Middle frontal gyrus (tissue), 1 donor: ENCODE measurements at regions not wholly inside any gene's neighbourhood (a gene's known extent, or its start where the extent isn't known, plus 50 kb on each side); places are given as distances from the start of the nearest gene placed in this dataset.
"Not testable (repeated sequence)": the region's sequence is repeated elsewhere in the genome, so short reads cannot be mapped to it uniquely, and the experiment has no call there.

Source experiments
- DNase-seq: peaks from one replicate; pipeline ENCODE4 v3.0.0-alpha.2; 2015; ENCODE audit warnings: low spot score; ENCODE audit errors: extremely low spot score

DNA sequence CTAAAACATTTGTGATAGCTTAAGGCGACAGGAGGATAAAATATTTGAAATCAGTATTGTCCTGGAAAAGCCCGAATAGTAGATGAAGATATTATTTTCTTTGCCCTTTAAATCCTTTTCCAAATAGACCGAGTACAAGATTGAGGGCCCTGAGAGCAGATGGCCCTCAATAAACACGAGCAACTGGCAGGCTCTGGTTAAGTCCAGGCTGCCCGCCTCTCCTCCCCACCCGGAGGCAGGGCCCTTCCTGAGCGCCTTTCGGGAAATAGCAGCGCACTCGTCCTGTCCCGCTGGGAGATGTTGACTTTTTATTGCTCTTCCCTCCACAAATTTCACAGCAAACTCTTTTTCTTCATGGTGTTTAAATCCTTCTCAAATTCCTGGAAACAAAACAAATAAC is 50.8 kb upstream of the MAX start:
- DNase-seq: no peak

DNA sequence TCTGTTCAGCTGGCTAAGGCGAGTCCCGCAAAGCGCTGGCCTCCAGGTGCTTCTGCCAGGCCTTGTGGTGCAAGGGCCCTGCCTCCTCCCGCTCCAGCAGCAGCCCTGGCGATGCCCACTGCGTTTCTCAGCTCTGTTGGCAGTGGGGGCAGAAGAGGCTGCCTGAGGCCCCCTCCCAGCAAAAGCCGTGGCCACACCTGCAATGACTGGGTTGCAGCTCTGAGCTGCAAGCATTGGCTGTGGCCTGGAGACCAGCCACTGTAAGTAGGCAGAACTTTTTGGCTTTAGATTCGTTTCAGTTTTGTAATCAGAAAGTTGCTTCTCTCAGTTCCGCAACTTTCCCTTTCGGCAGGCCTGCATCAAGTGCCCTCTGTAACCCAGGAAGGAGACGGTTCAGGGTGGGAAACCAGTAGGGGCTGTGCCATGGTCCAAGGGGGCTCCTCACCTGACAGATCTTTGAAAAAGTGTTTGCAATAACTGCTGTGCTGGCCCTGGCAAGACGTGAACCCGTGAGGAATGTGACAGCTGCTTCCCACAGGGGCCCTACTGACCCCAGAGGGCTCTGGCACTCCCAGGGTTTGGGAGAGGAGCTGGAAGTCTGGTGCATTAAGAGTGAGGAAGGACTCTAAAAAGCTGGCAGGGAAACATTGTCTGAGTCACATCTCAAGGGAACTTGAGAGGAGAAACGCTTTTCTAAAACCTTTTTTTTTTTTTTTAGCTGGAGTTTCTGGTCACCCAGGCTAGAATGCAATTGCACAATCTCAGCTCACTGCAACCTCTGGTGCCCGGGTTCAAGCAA is 54.5 kb upstream of the MAX start:
- DNase-seq: no peak

DNA sequence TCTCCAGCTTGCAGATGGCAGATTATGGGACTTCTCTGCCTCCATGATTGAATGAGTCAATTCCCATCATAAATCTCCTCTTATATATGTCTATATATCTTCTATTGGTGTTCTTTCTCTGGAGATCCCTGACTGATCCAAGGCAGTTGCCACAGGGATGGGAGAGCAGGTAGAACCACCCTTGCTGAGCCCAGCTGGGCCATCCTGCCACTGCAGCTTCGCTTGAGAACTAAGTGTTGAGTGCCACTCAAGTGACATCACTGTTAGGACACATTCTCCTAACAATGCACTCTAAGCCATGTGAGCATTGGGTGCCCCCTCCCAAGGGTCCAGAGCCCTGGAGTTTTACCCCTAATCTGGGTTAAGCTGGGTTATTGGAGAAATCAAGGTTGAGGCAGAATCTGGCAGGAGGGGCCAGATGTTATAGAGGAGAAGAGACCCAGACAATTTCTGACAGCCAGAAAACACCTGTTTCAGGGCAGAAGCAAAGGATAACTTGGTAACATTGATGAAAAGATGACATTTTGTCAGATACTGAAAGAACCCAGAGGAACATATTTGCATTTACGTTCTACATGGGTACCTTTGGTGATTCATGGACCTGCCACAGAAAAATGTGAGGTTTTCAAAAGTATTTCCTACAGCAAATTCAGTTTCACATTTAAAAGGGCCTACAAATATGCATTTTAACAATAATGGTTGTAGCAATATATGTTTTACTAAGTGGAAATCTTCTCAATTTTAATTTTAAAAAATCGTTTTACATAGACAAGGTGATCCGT is 57.2 kb upstream of the MAX start:
- DNase-seq: no peak

DNA sequence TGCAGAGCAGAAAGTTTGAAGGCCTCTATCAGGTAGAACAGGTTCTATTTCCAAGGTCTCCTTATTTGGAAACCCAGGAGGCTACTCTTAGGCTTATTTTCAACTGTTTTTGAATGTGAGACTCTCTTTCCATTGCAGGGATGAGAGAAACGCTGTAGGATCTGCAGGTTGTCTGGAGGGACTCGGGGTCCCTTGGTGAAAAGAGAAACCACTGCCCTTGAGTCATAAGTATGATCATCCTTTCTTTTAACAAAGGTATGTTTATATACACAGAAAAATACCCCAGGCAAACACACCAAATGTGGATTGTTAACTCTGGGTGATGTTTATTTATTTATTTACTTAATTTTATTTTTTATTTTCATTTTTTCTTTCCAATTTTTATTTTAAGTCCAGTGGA is 57.8 kb upstream of the MAX start:
- no peak for DNase-seq

DNA sequence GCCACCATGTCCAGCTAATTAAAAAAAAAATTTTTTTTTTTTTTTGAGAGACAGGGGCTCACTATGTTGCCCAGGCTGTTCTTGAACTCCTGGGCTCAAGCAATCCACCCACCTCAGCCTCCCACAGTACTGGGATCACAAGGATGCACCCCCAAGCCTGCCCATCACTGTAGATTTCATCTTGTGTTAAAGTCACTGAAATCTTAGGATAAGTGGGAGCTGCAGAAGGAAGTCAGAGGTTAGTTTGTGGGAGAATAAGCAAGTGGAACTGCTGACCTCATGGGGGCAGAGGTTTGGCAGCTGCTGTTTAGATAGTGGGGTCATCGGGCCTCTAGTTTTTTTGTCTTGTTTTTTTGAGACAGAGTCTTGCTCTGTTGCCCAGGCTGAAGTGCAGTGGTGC is 59.7 kb upstream of the MAX start:
- no peak for DNase-seq

DNA sequence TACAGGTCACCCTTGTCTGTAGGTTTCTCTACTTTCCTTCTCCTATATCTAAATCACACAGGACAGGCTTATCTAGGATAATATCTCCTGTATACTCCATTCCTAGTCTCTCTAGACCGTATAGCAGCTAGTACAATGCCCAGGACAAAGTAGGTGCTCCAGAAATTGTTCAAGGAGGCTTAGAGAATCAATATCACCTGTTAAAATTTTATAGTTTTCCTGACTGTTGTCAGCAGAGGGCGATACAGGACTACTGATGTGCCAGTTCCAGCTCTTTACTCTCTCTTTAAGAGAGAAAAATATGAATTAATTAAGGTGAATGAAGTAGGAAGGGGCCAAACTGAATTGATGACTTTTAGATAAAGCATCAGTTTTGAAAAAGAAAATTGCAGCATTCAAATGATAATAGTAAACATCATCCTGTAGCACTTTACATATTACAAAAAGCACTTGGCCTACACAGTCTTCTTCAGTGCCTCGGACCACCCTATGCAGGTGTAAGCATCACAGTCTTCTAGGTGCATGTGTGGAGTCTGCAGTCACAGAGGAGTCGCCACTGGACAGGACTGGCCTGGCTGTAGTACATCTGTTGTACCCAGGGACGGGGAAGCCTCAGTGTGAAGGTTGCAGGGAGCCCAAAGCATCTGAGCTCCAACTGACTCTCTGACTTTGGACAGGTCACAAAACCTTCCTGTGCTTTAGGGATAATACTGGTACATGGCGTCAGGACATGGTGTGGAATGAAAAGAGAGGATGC is 61.9 kb upstream of the MAX start:
- DNase-seq: no peak

DNA sequence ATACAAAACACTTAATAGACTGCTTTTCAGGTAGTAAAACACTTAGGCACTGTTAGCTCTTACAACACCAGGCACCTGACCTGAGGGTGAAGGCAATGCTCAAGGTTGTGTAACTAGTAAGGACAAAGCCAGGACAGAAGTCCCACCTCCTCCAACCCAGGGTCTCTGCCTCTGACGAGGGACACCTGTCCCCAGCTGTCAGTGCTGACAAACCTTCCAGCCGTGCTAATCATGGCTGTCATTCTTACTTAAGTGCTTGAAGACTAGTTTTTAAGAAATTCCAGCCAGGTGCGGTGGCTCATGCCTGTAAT is 62.5 kb upstream of the MAX start:
- DNase-seq: no peak

DNA sequence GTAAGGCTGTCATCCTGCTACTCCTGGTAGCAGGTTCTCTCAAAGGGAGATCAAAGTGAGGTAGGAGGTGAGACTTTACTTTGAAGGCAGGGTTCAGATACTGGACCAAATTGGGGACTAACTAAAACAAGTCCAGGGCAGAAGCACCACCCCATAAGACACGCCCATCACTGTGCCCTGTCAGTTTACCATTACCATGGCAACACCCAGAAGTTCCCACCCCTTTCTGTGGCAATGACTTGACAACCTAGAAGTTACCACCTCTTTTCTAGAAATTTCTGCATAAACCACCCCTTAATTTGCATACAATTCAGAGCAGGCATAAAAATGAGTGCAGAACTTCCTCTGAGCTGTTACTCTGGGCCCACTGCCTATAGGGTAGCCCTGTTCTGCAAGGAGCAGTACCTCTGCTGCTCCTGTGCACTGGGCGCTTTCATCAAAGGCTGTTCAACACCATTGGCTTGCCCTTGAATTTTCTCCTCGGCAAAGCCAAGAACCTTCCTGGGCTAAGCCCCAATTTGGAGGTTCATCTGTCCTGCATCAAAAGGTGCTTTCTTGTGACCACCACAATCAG is 64.8 kb upstream of the MAX start:
- no peak for DNase-seq

DNA sequence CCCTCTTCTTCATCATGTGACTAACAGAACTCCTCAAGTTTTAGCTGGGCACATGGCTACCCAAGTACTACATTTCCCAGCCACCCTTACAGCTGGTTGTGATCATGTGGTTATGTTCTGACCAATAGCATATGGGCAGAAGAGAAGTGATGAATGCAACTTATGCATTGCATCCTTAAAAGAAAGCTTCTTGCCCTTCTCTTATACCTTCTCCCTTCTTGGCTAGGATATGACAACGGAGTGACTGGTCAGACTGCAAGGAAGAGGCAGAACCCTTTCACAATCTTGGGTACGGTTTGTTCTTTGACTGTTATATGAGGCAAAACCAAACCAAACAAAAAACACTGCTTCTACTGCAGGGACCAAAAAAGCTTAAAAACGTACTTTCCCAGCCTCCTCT is 66.5 kb upstream of the MAX start:
- no peak for DNase-seq

DNA sequence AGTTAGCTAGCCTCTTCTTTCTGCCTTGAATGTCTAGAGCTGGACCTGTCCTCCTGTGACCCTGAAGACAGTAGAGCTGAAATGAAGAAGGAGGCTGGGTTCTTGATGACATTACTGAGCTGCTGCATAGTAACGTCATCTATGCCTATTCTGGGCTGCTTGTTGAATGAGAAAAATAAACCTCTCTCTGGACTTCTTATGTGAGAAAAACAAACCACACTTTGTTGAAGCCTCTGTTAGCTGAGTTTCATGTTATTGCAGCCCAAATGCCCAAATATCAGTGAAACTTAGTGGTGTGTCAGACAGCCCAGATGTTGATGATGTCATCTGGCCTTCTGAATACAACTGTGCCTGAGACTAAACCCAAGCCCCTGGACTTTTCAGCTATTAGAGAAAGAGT is 67.0 kb upstream of the MAX start:
- no peak for DNase-seq

DNA sequence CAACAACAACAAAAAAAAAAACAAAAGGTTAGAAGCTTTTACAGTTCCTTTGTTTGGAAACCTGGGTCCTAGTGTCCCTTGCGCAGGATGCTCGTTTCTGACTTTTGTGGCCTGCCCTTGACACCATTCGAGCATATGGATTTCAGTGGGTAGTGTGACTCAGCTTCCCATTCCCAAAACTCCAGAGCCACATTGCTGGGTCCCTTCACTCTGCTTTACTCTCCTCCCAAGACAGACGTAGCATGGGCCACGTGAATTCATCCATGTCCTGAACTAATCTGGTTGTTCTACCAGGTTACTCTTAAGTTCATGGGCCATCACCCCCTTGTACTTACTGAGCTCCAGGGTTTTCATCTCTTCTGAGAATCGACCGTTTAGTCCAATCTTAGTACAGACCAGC is 68.0 kb upstream of the MAX start:
- no peak for DNase-seq

DNA sequence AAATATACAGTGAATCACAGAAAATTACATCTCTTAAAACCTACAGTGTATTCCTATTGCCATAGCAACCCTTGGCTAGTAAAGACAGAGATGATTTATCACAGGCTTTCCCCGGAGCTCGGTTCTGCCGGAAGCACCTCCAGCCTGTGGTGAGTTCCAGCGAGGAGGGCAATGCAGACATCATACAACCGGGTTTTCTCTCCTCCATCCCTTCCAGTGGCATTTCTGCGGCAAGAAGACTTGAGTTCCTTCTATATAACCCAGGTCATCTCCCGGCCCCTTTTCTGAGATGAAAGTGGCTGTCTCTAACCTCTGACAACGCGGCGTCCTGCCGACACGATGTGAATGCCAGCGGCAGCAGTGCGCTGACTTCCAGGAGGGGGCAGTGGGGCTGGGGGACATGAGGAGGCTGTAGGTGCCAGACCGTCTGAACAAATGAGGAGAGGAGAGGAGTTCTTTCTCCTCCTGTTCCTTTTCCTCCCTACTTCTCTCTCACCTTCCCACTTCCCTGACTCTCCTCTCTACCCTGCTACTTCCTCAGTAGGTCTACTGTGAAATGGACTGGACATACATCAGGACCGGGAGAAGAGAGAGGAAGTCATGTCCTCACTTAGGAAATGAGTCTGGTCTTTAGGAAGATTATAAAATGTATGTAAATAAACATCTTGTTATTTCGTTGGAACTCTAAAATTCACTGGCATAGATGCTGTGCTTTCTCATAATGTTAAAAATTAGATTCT is 68.6 kb upstream of the MAX start:
- no peak for DNase-seq

DNA sequence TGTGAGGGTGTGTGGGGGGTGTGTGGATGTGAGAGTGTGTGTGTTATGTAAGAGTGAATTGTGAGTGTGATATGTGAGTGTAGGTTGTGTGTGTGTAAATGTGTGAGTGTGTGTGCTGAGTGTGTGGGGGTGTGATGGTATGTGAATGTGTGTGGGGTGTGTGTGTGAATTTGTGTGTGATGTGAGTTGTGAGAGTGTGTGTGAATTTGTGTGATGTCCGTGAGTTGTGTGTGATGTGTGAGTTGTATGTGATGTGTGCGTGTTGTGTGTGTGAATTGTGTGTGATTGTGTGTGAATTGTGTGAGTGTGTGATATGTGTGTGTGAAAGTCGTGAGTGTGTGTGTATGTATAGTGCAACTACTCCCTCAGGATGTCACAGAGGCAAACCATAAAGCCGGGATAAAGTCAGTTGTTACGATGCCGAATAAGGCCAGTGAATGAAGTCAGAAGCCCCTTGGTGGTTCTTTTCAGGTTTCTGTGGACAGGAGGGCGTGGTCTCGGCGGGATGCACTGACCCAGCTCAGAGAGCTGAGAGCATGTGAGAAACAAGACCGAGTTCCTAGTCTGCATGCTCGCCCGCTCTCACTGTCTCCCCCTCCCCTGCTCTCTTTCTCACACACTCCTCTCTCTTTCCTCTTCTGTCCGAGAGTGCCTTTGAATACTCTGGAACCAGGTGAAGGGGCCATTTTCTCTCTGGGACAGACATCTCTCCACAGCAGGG is 71.8 kb upstream of the MAX start:
- DNase-seq: no peak

DNA sequence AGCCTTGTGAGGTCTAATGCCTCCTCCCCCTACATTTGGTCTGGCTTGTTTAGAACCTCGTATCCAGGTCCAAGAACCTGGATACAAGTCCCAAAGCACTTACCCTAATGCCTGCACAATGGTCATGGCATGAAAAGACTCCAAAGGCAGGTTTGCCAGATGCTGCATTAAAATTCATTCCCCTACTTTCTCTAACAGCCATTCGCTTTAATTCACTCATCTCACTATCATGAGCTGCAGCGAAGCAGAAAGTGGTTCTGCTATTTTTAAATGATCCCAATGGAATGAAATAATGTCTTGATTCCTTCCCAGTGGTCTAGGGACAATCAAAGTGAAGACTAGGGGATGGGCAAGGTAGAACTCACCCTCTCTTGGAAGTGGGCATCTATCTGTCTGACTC is 72.5 kb upstream of the MAX start:
- no peak for DNase-seq

DNA sequence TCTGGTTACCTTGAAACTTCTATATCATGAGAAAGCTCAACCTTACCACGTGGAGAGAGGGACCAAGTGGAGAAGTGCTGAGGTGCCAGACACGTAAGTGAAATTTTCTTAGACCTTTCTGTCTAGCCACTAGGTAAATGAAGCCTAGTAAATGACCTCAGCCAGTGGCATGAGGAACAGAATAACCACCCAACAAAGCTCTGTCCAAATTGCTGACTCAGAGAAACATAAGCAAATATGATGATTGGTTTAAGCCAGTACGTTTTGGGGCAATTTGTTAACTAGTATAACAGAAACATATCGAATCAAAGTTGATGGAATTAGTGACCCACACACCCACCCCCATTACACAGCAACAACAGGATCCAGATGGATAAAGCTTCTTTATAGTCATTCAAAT is 75.2 kb upstream of the MAX start:
- no peak for DNase-seq

DNA sequence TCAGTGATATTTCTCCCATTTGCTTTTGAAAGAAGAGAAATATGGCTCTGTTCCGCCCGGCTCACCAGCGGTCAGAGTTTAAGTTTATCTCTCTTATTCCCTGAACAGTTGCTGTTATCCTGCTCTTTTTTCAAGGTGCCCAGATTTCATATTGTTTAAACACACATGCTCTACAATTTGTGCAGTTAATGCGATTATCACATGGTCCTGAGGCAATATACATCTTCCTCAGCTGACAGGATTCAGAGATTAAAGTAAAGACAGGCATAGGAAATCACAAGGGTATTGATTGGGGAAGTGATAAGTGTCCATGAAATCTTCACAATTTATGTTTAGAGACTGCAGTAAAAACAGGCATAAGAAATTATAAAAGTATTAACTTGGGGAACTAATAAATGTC is 76.9 kb upstream of the MAX start:
- not testable (repeated sequence) for DNase-seq

DNA sequence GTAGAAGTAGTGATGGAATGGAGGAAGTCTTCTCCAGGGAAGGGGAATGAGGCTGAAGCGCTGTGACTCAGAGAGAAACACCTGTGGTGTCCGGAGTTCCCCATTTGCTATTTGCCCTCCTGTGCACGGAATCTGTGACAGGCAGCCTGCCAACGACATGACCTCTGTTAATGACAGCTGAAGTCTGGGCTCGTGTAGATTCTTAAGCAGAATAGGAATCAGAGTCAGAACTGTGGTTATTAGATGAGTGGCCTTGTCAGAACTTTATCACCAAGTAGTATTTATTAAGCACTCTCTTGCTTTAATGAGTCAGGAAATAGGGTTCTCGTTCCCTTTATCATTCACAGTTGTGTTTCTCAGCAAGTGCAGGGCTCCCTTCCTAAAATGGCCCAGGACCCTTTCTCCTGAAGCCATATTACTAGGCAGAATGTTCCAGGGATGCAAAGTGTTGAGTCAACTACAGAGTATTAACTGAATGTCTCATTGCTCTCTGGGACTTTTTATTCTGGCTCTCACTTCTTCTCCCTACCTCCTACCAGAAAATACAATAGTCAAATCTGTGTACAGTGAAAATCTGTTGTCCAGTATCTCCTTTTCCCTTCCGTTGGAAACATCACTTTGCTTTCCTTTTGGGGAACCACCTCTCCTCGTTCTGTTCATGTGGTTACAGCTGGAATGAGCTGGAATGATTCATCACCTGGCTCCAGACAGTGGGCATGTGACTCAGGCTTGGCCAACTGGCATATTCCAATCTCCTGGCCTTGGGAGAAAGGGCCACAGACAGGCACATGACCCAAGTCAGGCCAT is 77.8 kb upstream of the MAX start:
- no peak for DNase-seq

DNA sequence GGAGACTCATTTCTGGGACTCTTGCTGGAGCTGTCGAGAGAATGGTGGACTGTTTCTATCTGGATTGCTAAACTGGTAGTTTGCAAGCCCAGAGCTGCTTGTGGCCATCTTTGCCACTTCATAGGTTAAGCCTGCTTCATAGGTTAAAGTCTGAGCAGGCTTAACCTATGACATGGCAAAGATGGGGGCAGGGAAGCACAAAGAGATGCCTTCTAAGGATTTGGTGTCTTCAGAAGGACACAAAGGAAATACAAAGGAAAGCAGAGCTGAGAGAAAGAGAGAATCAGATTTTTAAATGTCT is 78.4 kb upstream of the MAX start:
- no peak for DNase-seq

DNA sequence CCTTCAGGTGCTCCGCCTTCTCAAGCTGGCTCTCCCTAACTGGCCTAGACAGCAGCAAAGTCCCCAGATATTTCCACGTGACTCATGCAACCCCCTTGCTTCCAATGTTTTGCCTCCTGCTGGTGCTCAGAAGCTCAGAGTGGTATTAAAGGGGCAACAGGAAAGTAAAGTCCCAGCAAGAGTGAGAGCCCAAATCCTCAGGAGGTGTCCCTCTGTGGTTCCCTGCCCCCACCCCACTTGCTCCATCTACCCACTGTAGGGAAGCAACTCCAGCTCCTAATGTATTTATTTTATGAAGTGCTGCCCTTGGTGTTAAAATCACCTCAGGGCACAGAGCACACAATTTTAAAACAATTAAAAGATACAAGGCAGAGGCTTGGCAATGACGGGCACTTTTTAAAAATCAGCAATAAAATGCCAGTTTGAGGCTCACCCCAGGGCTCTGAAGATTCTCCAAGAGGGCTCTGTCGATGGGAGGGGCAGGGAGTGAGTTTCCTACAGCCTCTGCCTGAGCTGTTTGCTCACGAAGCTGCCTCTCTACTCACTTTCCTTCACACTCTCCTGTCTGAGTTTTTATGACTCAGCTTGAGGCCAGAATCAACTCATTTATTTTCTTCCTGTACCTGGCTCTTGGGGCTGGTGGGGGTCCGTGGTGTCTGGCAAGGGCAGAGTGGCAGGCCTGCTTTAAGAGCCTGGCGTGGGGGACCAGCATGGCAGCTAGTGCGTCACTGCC is 81.9 kb upstream of the MAX start:
- no peak for DNase-seq
